Heart right ventricle (tissue), 16 donors: ENCODE measurements at regions not wholly inside any gene's neighbourhood (a gene's known extent, or its start where the extent isn't known, plus 50 kb on each side); places are given as distances from the start of the nearest gene placed in this dataset.

Experiments used
- ATAC-seq, 8 donors: fragments of 200-7000 bp; cut with Tn5 transposase; one replicate each; pipeline ENCODE4 v1.9.1; 2020; ENCODE audit warnings: mild to moderate bottlenecking in 8 of 8, moderate library complexity in 8 of 8, moderate number of reproducible peaks in 1 of 8
- DNase-seq, 2 donors: peaks; one replicate each; pipeline ENCODE4 v3.0.0-alpha.2; 2020
- H3K27ac ChIP-seq, 10 donors: fragments of 200-600 bp; sonication (generic) in 2 of 10; one replicate each; pipeline versions ENCODE4 v1.5.0 to v1.8.0; 2020 to 2022; ENCODE audit warnings: mild to moderate bottlenecking in 3 of 10
- H3K27me3 ChIP-seq, 7 donors: fragments of 200-600 bp; one replicate each; pipeline ENCODE4 v1.8.0; 2021 to 2022; ENCODE audit warnings: mild to moderate bottlenecking in 2 of 7
- H3K36me3 ChIP-seq, 9 donors: fragments of 200-600 bp; sonication (generic) in 1 of 9; one replicate each; pipeline versions ENCODE4 v1.5.0 to v1.8.0; 2020 to 2022; ENCODE audit warnings: mild to moderate bottlenecking in 2 of 9
- H3K4me1 ChIP-seq, 9 donors: fragments of 200-600 bp; sonication (generic) in 1 of 9; one replicate each; pipeline versions ENCODE4 v1.5.0 to v1.8.0; 2020 to 2022; ENCODE audit warnings: mild to moderate bottlenecking in 4 of 9
- H3K4me3 ChIP-seq, 10 donors: fragments of 200-600 bp; sonication (generic) in 2 of 10; one replicate each; pipeline versions ENCODE4 v1.5.0 to v1.8.0; 2020 to 2022; ENCODE audit warnings: mild to moderate bottlenecking in 7 of 10, moderate library complexity in 2 of 10
- H3K9me3 ChIP-seq, 11 donors: fragments of 200-600 bp in 10 of 11; sonication (generic) in 2 of 11; one replicate each; pipeline versions ENCODE4 v1.5.0 to v1.8.0; 2013 to 2022; ENCODE audit warnings: mild to moderate bottlenecking in 2 of 11, control low read depth in 1 of 11, moderate library complexity in 1 of 11
- CTCF ChIP-seq, 9 donors: fragments of 200-600 bp; sonication (generic) in 2 of 9; IDR thresholded peaks; one replicate each; pipeline versions ENCODE4 v1.5.0 to v1.8.0; 2021 to 2022; ENCODE audit warnings: antibody characterized with exemption in 9 of 9, mild to moderate bottlenecking in 5 of 9, moderate library complexity in 1 of 9
- WGBS, 2 donors: extraction: QIAGEN DNeasy Blood & Tissue Kit; methylation state at CpG; one replicate each; pipeline ENCODE4 v1.1.7; 2013; ENCODE audit warnings: inconsistent platforms in 1 of 2; 5-methylcytosine and 5-hydroxymethylcytosine counted together
- intact Hi-C, 10 donors: fragments of 100-400 bp; cut with DNase I; formaldehyde crosslinking; loops; one replicate each; pipeline versions ENCODE4 v1.11.1 to v1.14.2; 2022
- donor health status: Arrhythmogenic right ventricular cardiomyopathy.
- donor health status: ischemic (EF 13 %, LVEDD 7.1; RV severe dilation, severe dysfunction).
- donor health status: healthy with polysubstance abuse.
- donor health status: DM: no; HTN: yes; CAD: no.
- donor health status: DM: no; HTN: no; CAD: no.
- donor health status: ischemic (EF 25% LVEDD 6.9; RV normal size, moderate dysfunction).
- donor health status: ischemic (EF 25% LVEDD 5.7; RV mildly dilated, moderate dysfunction).
- donor health status: healthy.
- donor health status: DM: yes; HTN: yes; CAD: no.
- donor health status: Ischemic cardiomyopathy.
- donor health status: ischemic (EF 35%, LVEDD 5.7; RV mildly dilated, moderate dysfunction).
- donor health status: nonischemic (EF 11% LVEDD 7.7; RV severe dilation, severe dysfunction).
- donor health status: DM: yes; HTN: yes; CAD: no.
- donor health status: PGD.
- donor health status: ischemic (EF 29% LVEDD 5.4; RV normal size, mild dysfunction).
- donor health status: nonischemic (EF 23%, LVEDD 6.1; RV moderate dilation, normal function).

DNA sequence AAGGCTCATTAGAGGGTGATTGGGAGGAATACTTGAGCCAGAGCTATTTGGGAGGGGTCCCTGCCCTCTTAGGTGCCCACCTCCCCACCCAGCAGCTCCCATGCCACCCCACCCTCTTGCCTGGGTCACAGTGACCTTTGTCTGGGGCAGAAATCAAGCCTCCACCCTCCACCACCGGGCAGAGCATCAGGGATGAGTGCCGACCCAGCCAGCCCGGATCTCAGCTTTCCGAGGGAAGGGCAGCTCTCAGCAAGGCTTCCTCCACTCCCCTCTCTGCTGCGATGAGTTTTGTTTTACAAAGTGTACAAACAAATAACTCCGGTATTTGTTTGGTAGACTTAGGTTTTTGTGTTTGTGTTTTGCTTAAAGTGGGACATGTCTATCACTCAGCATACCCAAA, 136.7 kb upstream of the CST7 start:
- H3K27ac ChIP-seq: no peak overlapping the region
- H3K4me3 ChIP-seq: no peak overlapping the region
- peaks cover 0 to 17% (median 16%) of the 10 kb centered on the region in 7 donors for H3K27me3 ChIP-seq
- H3K9me3 ChIP-seq: no peaks in the 10 kb centered on the region
- ATAC-seq (no peak), DNase-seq (no peak)
- TF ChIP-seq CTCF (IDR thresholded peaks at IDR 0.05): no peak
- no peaks in the 10 kb centered on the region for H3K4me1 ChIP-seq
- no peaks in the 10 kb centered on the region for H3K36me3 ChIP-seq
- WGBS, 2 donors: 68 to 70% methylated on average over 6 of the region's 6 CpGs
- intact Hi-C loops: loop anchor here in 1 of 10 donors (10.0 kb wide), 1 partner anchor 62 kb away; no protein-coding TSS in a partner anchor

DNA sequence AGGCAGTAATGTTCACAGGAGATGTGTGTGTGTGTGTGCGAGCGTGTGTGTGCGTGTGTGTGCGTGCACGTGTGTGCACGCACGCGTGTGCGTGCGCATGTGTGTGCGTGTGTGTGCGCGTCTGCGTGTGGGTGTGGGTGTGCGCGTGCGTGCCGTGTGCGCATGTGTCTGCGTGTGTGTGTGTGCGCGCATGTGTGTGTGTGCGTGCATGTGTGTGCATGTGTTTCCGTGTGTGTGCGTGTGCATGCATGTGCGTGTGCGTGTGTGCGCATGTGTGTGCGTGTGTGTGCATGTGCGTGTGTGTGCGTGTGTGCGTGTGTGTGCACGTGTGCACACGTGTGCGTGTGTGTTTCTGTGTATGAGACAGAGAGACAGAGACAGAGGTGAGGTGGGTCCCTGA, 136.0 kb upstream of the CST7 start:
- WGBS, 2 donors: 89 to 91% methylated on average over 35 of the region's 35 CpGs
- no peak overlapping the region for H3K27ac ChIP-seq
- no peak overlapping the region for H3K4me3 ChIP-seq
- no peaks in the 10 kb centered on the region for H3K36me3 ChIP-seq
- intact Hi-C loops: loop anchor here in 1 of 10 donors (10.0 kb wide), 1 partner anchor 62 kb away; no protein-coding TSS in a partner anchor
- ATAC-seq (no peak), DNase-seq (no peak)
- H3K27me3 ChIP-seq: peaks cover 0 to 17% (median 16%) of the 10 kb centered on the region in 7 donors
- no peak for TF ChIP-seq CTCF (IDR thresholded peaks at IDR 0.05)
- H3K4me1 ChIP-seq: no peaks in the 10 kb centered on the region
- H3K9me3 ChIP-seq: no peaks in the 10 kb centered on the region

- Histone ChIP-seq H3K4me1 (no peaks in the 10 kb centered on the region), H3K4me3 (no peak overlapping the region), H3K27ac (no peak overlapping the region), H3K27me3 (peaks cover 0 to 17% (median 16%) of the 10 kb centered on the region in 7 donors), H3K9me3 (no peaks in the 10 kb centered on the region), H3K36me3 (no peaks in the 10 kb centered on the region)
- DNase-seq: no peak
- TF ChIP-seq CTCF (IDR thresholded peaks at IDR 0.05): no peak
- no peak for ATAC-seq
- intact Hi-C loops: loop anchor here in 1 of 10 donors (10.0 kb wide), 1 partner anchor 61 kb away; no protein-coding TSS in a partner anchor
- WGBS, 2 donors: 78 to 79% methylated on average over 5 of the region's 5 CpGs
These were observed 135.6 kb upstream of the CST7 start for GRCh38 chr20:24813496-24813895.

DNA sequence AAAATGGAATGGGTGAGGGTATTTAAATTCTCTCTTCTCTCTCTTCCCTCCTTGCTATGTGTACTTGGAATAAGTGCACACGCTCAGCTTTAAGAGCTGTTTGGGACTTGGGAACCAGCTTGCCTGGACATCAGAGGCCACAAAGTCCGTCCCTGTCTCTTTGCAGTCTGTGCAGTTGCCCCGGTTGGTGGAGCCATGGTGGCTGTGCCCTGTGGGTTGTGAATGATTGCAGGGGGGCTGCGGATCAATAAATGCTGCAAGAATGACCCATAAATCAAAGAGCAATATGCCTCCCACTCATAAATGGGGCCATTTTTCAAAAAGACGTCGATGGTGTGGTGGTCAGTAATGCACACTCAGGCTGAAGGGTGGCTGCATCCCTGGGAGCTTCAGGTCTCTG, 135.1 kb upstream of the CST7 start:
- ATAC-seq: no peak

More for the DNA sequence above, 135.1 kb upstream of the CST7 start:
- intact Hi-C loops: loop anchor here in 1 of 10 donors (10.0 kb wide), 1 partner anchor 61 kb away; no protein-coding TSS in a partner anchor
- Histone ChIP-seq H3K36me3 (no peaks in the 10 kb centered on the region), H3K27ac (no peak overlapping the region), H3K4me3 (no peak overlapping the region), H3K9me3 (no peaks in the 10 kb centered on the region), H3K4me1 (no peaks in the 10 kb centered on the region), H3K27me3 (peaks cover 0 to 17% (median 15%) of the 10 kb centered on the region in 7 donors)
- DNase-seq: no peak
- WGBS, 2 donors: 79 to 84% methylated on average over 6 of the region's 6 CpGs
- no peak for TF ChIP-seq CTCF (IDR thresholded peaks at IDR 0.05)
